HCT116 (cell line): ENCODE measurements at regions not wholly inside any gene's neighbourhood (a gene's known extent, or its start where the extent isn't known, plus 50 kb on each side); places are given as distances from the start of the nearest gene placed in this dataset.

Source experiments
- ATAC-seq: fragments of 200-7000 bp; cut with Tn5 transposase; 2 replicates; pipeline ENCODE4 v1.9.1; 2020; ENCODE audit warnings: mild to moderate bottlenecking, moderate library complexity
- BruUV-seq: library from RNA; stranded (reverse); fragments of 400-500 nt; replicated peaks from 2 replicates; lab custom pipeline; 2021; lab: Mats Ljungman, UMichigan
- CTCF ChIA-PET: fragments of 300-600 bp; sonication (Branson Sonifier 250); formaldehyde crosslinking; loops from one replicate; lab custom pipeline; 2021; ENCODE audit warnings: antibody characterized with exemption; lab: Charles Lee
- POLR2A ChIA-PET: fragments of 300-600, 350-600 bp; sonication (Branson Sonifier 250); formaldehyde crosslinking; loops from one replicate; lab custom pipeline; 2021; ENCODE audit warnings: antibody characterized with exemption; lab: Charles Lee
- RAD21 ChIA-PET, 2 experiments: fragments of 300-600 bp; sonication (Branson Sonifier 250); formaldehyde crosslinking; loops; one replicate each; lab custom pipeline; 2023; ENCODE audit warnings: low total read pairs in 2 of 2; ENCODE audit not compliant: uncharacterized antibody in 2 of 2, unreplicated experiment in 2 of 2, low non-redundant PET in 1 of 2; lab: Charles Lee
- DNase-seq: peaks from one replicate; pipeline ENCODE4 v3.0.0-alpha.2; 2010; ENCODE audit warnings: low read depth, low spot score
- H2AFZ ChIP-seq: fragments of 200-600 bp; shearing (Covaris generic), sonication (generic); 2 replicates; pipeline ENCODE4 v1.6.1; 2017; ENCODE audit warnings: low read depth, mixed run types, mixed read lengths, antibody characterized with exemption, low read length; ENCODE audit not compliant: poor library complexity, severe bottlenecking
- H3K27ac ChIP-seq: 2 replicates; pipeline ENCODE4 v1.5.1; 2012; ENCODE audit warnings: low read depth, low read length
- H3K27me3 ChIP-seq: fragments of 200-600 bp; sonication (generic); 2 replicates; pipeline ENCODE4 v1.6.1; 2016; ENCODE audit warnings: mixed run types, low read length, mixed read lengths; ENCODE audit not compliant: insufficient read depth
- H3K36me3 ChIP-seq, 2 experiments: fragments of 200-500 bp in 1 of 2; fragments of 200-600 bp in 1 of 2; sonication (Bioruptor generic) in 1 of 2; sonication (generic) in 1 of 2; 2 replicates each; pipeline versions ENCODE4 v1.5.1 to v1.6.1; 2014 to 2016; ENCODE audit warnings: low read length in 2 of 2, inconsistent platforms in 1 of 2, mixed read lengths in 1 of 2, mixed run types in 1 of 2; ENCODE audit not compliant: insufficient read depth in 2 of 2, control insufficient read depth in 1 of 2
- H3K4me1 ChIP-seq, 2 experiments: fragments of 200-600 bp in 1 of 2; sonication (generic) in 1 of 2; 2 replicates each; pipeline versions ENCODE4 v1.5.1 to v1.6.1; 2012 to 2017; ENCODE audit warnings: low read length in 2 of 2, inconsistent platforms in 1 of 2, mild to moderate bottlenecking in 1 of 2, mixed read lengths in 1 of 2, mixed run types in 1 of 2, moderate library complexity in 1 of 2; ENCODE audit not compliant: insufficient read depth in 2 of 2, control insufficient read depth in 1 of 2
- H3K4me2 ChIP-seq: fragments of 200-600 bp; sonication (generic); 2 replicates; pipeline ENCODE4 v1.6.1; 2017; ENCODE audit warnings: mixed run types, low read length, mixed read lengths
- H3K4me3 ChIP-seq, 2 experiments: fragments of 200-600 bp in 1 of 2; sonication (generic) in 1 of 2; replicated peaks in 1 of 2; 2 replicates each; pipeline ENCODE4 v1.5.1; 2011 to 2016; ENCODE audit warnings: low read length in 2 of 2, control low read depth in 1 of 2, low read depth in 1 of 2, mild to moderate bottlenecking in 1 of 2, mixed read lengths in 1 of 2, mixed run types in 1 of 2
- H3K79me2 ChIP-seq: fragments of 200-600 bp; sonication (generic); 2 replicates; pipeline ENCODE4 v1.6.1; 2017; ENCODE audit warnings: mild to moderate bottlenecking, mixed run types, low read length, moderate library complexity, mixed read lengths; ENCODE audit not compliant: insufficient read depth
- H3K9ac ChIP-seq: fragments of 200-600 bp; sonication (generic); 2 replicates; pipeline ENCODE4 v1.6.1; 2016; ENCODE audit warnings: low read length, mixed read lengths
- H3K9me2 ChIP-seq: fragments of 200-600 bp; sonication (generic), shearing (Covaris generic); 2 replicates; pipeline ENCODE4 v1.6.1; 2017; ENCODE audit warnings: mixed run types, mild to moderate bottlenecking, moderate library complexity; ENCODE audit not compliant: insufficient read depth
- H3K9me3 ChIP-seq, 2 experiments: fragments of 200-500 bp in 1 of 2; fragments of 200-600 bp in 1 of 2; sonication (Bioruptor generic) in 1 of 2; sonication (generic) in 1 of 2; 2 replicates each; pipeline ENCODE4 v1.6.1; 2014 to 2017; ENCODE audit warnings: low read length in 2 of 2, mixed read lengths in 2 of 2, inconsistent platforms in 1 of 2, low read depth in 1 of 2, mild to moderate bottlenecking in 1 of 2, mixed run types in 1 of 2, moderate library complexity in 1 of 2; ENCODE audit not compliant: control insufficient read depth in 1 of 2, insufficient read depth in 1 of 2
- H4K20me1 ChIP-seq: fragments of 200-600 bp; sonication (generic), shearing (Covaris generic); 2 replicates; pipeline ENCODE4 v1.6.1; 2017; ENCODE audit warnings: mixed run types, mild to moderate bottlenecking, moderate library complexity; ENCODE audit not compliant: insufficient read depth
- CBX3 ChIP-seq: IDR thresholded peaks from 2 replicates; pipeline ENCODE4 v1.6.1; 2012; ENCODE audit warnings: low read depth
- CEBPB ChIP-seq: IDR thresholded peaks from 2 replicates; pipeline ENCODE4 v1.6.1; 2012; ENCODE audit warnings: low read depth
- CTCF ChIP-seq, 3 experiments: fragments of 200-600 bp in 1 of 3; sonication (generic) in 1 of 3; IDR thresholded peaks in 2 of 3; conservative IDR thresholded peaks in 1 of 3; 2 replicates each; pipeline ENCODE4 v1.5.1; 2012 to 2017; ENCODE audit warnings: low read depth in 2 of 3, low read length in 2 of 3, antibody characterized with exemption in 1 of 3, borderline replicate concordance in 1 of 3, control low read depth in 1 of 3, mild to moderate bottlenecking in 1 of 3, mixed read lengths in 1 of 3, mixed run types in 1 of 3, moderate library complexity in 1 of 3; ENCODE audit not compliant: insufficient read depth in 1 of 3
- EGR1 ChIP-seq: IDR thresholded peaks from 2 replicates; pipeline ENCODE4 v1.6.1; 2012; ENCODE audit warnings: low read depth
- ELF1 ChIP-seq: IDR thresholded peaks from 2 replicates; pipeline ENCODE4 v1.6.1; 2012; ENCODE audit warnings: low read depth, borderline replicate concordance
- EZH2 ChIP-seq: fragments of 200-600 bp; sonication (generic); IDR thresholded peaks from 2 replicates; pipeline ENCODE4 v1.6.1; 2017; ENCODE audit warnings: antibody characterized with exemption, mixed run types
- EZH2phosphoT487 ChIP-seq: fragments of 200-600 bp; IDR thresholded peaks from 2 replicates; pipeline ENCODE4 v1.6.1; 2018; ENCODE audit warnings: antibody characterized with exemption, borderline replicate concordance
- FOSL1 ChIP-seq: IDR thresholded peaks from 2 replicates; pipeline ENCODE4 v1.6.1; 2012; ENCODE audit warnings: low read depth
- MAX ChIP-seq: IDR thresholded peaks from 2 replicates; pipeline ENCODE4 v1.6.1; 2012
- POLR2A ChIP-seq: IDR thresholded peaks from 2 replicates; pipeline ENCODE4 v1.7.0; 2011; ENCODE audit warnings: borderline replicate concordance; ENCODE audit not compliant: insufficient read depth, insufficient read length; ENCODE audit errors: extremely low read depth
- RAD21 ChIP-seq: IDR thresholded peaks from 2 replicates; pipeline ENCODE4 v1.6.1; 2012; ENCODE audit warnings: low read depth, mild to moderate bottlenecking
- REST ChIP-seq: IDR thresholded peaks from 2 replicates; pipeline ENCODE4 v1.6.1; 2012; ENCODE audit warnings: low read depth
- SIN3A ChIP-seq: IDR thresholded peaks from 2 replicates; pipeline ENCODE4 v1.6.1; 2012; ENCODE audit warnings: low read depth
- SP1 ChIP-seq: IDR thresholded peaks from 2 replicates; pipeline ENCODE4 v1.6.1; 2012; ENCODE audit warnings: low read depth
- SRF ChIP-seq: IDR thresholded peaks from 2 replicates; pipeline ENCODE4 v1.6.1; 2012; ENCODE audit warnings: low read depth
- TCF7L2 ChIP-seq: IDR thresholded peaks from 2 replicates; pipeline ENCODE4 v1.7.0; 2011; ENCODE audit warnings: borderline replicate concordance, inconsistent platforms; ENCODE audit not compliant: insufficient read depth, insufficient read length; ENCODE audit errors: extremely low read depth
- YY1 ChIP-seq: IDR thresholded peaks from 2 replicates; pipeline ENCODE4 v1.6.1; 2011; ENCODE audit warnings: low read length, low read depth, moderate library complexity, mild to moderate bottlenecking; ENCODE audit not compliant: insufficient replicate concordance; ENCODE audit errors: extremely low read depth
- ZBTB33 ChIP-seq: IDR thresholded peaks from 2 replicates; pipeline ENCODE4 v1.6.1; 2011; ENCODE audit warnings: mild to moderate bottlenecking, low read length, moderate library complexity; ENCODE audit not compliant: insufficient replicate concordance; ENCODE audit errors: extremely low read depth
- ZFX ChIP-seq: fragments of 450-650 bp; IDR thresholded peaks from 2 replicates; pipeline ENCODE4 v1.6.1; 2017
- ZNF274 ChIP-seq: fragments of 200-500 bp; sonication (Bioruptor generic); IDR thresholded peaks from 2 replicates; pipeline ENCODE4 v1.6.1; 2014; ENCODE audit warnings: mild to moderate bottlenecking, low read depth, low read length, inconsistent platforms
- intact Hi-C: fragments of 100-400 bp; cut with micrococcal nuclease; formaldehyde crosslinking; loops from 2 replicates; pipeline ENCODE4 v1.10.0; 2022

- ATAC-seq (no peak), DNase-seq (no peak)
- ChIA-PET POLR2A (no interaction called here), CTCF (no interaction called here), RAD21 (no interaction called here)
- no peak for TF ChIP-seq POLR2A
- no peak for TF ChIP-seq EGR1
- no peak for TF ChIP-seq ELF1
- TF ChIP-seq CBX3 = no peak
- no peak for TF ChIP-seq SRF
- no peak for TF ChIP-seq SP1
- no peak for TF ChIP-seq CTCF (IDR thresholded peaks at IDR 0.05 in 2 of 3, conservative IDR thresholded peaks at IDR 0.05 in 1 of 3; ENCODE audit: borderline replicate concordance in 1 of 3, insufficient read depth in 1 of 3, low read depth in 2 of 3, low read length in 2 of 3)
- no peak for TF ChIP-seq YY1
- no peak for TF ChIP-seq ZBTB33
- TF ChIP-seq ZFX = no peak
- TF ChIP-seq TCF7L2 = no peak
- TF ChIP-seq ZNF274 = no peak
- TF ChIP-seq REST = no peak
- TF ChIP-seq SIN3A = no peak
- TF ChIP-seq EZH2 = no peak
- TF ChIP-seq MAX = no peak
- TF ChIP-seq RAD21 = no peak
- TF ChIP-seq FOSL1 = no peak
- no peak for TF ChIP-seq EZH2phosphoT487
- TF ChIP-seq CEBPB = no peak
- Histone ChIP-seq H3K4me2 (no peak overlapping the region), H3K79me2 (no peaks in the 10 kb centered on the region), H3K36me3 (no peaks in the 10 kb centered on the region), H3K9me2 (no peaks in the 10 kb centered on the region), H3K4me1 (no peaks in the 10 kb centered on the region), H3K27me3 (no peaks in the 10 kb centered on the region), H3K27ac (no peak overlapping the region), H4K20me1 (no peaks in the 10 kb centered on the region), H3K4me3 (no peak overlapping the region), H3K9ac (no peak overlapping the region), H3K9me3 (peaks cover 0 to 24% of the 10 kb centered on the region in 2 experiments; a peak in 2 of 4 replicates), H2AFZ (no peak overlapping the region)
- intact Hi-C loops = no loop called here
- no TSS peak for BruUV-seq
These were observed 1277.1 kb upstream of the AUTS2 start for GRCh38 chr7:68321076-68321639.
